KMS-11 (cell line): ENCODE measurements at regions not wholly inside any gene's neighbourhood (a gene's known extent, or its start where the extent isn't known, plus 50 kb on each side); places are given as distances from the start of the nearest gene placed in this dataset.

Experiments used
- H2AFZ ChIP-seq: fragments of 200-600 bp; sonication (generic); 2 replicates; pipeline ENCODE4 v1.6.1; 2016; ENCODE audit warnings: antibody characterized with exemption, mixed run types, low read depth
- H3K27ac ChIP-seq: fragments of 200-600 bp; sonication (generic); 2 replicates; pipeline ENCODE4 v1.6.1; 2016; ENCODE audit warnings: mild to moderate bottlenecking, mixed run types
- H3K27me3 ChIP-seq: fragments of 200-600 bp; sonication (generic); 2 replicates; pipeline ENCODE4 v1.6.1; 2017; ENCODE audit warnings: mild to moderate bottlenecking, low read depth, mixed run types, moderate library complexity; ENCODE audit not compliant: insufficient read depth
- H3K36me3 ChIP-seq: fragments of 200-600 bp; sonication (generic); 2 replicates; pipeline ENCODE4 v1.6.1; 2017; ENCODE audit warnings: mild to moderate bottlenecking, mixed run types; ENCODE audit not compliant: insufficient read depth
- H3K4me1 ChIP-seq: fragments of 200-600 bp; sonication (generic); 2 replicates; pipeline ENCODE4 v1.6.1; 2016; ENCODE audit warnings: mild to moderate bottlenecking, low read depth, mixed run types; ENCODE audit not compliant: poor library complexity, severe bottlenecking
- H3K4me2 ChIP-seq: fragments of 200-600 bp; sonication (generic); 2 replicates; pipeline ENCODE4 v1.7.0; 2016; ENCODE audit warnings: mild to moderate bottlenecking, mixed run types
- H3K4me3 ChIP-seq: fragments of 200-600 bp; sonication (generic); IDR thresholded peaks from 2 replicates; pipeline ENCODE4 v1.6.1; 2017; ENCODE audit warnings: low read depth, low read length, mixed read lengths; ENCODE audit not compliant: insufficient read depth
- H3K79me2 ChIP-seq: fragments of 200-600 bp; sonication (generic); 2 replicates; pipeline ENCODE4 v1.6.1; 2016; ENCODE audit warnings: low read depth, mixed run types; ENCODE audit not compliant: insufficient read depth
- H3K9ac ChIP-seq: fragments of 200-600 bp; sonication (generic); 2 replicates; pipeline ENCODE4 v1.6.1; 2016; ENCODE audit warnings: mild to moderate bottlenecking, mixed run types
- H4K20me1 ChIP-seq: fragments of 200-600 bp; sonication (generic); 2 replicates; pipeline ENCODE4 v1.6.1; 2016; ENCODE audit warnings: mild to moderate bottlenecking, mixed run types; ENCODE audit not compliant: insufficient read depth
- TF ChIP-seq, protein P1 (sequence below): fragments of 200-600 bp; sonication (generic); conservative IDR thresholded peaks from 2 replicates; pipeline ENCODE4 v1.6.1; 2017; ENCODE audit warnings: low read depth, mild to moderate bottlenecking, antibody characterized with exemption, low read length, moderate library complexity, mixed read lengths

DNA sequence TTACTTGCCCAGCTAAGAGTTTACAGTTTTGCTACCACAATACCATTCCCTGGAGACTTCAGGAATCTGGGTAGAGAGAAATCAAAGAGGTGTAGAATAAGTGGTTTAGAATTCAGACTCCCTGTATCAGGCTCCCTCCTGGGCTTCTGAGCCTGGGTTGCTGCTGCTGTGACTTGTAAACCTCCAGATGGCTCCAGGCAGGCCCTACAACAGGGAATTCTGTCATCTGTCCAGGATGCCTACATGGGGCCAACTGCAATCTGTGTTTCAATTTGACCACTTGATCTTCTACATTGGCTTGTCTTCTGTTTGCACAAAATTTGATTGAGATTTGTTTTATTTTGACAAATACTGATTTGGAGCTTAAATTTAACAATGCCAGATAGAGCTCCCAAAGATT lies 183.9 kb downstream of the RAD51AP2 start:
- no peaks in the 10 kb centered on the region for H3K4me1 ChIP-seq
- TF ChIP-seq, protein P1, sequence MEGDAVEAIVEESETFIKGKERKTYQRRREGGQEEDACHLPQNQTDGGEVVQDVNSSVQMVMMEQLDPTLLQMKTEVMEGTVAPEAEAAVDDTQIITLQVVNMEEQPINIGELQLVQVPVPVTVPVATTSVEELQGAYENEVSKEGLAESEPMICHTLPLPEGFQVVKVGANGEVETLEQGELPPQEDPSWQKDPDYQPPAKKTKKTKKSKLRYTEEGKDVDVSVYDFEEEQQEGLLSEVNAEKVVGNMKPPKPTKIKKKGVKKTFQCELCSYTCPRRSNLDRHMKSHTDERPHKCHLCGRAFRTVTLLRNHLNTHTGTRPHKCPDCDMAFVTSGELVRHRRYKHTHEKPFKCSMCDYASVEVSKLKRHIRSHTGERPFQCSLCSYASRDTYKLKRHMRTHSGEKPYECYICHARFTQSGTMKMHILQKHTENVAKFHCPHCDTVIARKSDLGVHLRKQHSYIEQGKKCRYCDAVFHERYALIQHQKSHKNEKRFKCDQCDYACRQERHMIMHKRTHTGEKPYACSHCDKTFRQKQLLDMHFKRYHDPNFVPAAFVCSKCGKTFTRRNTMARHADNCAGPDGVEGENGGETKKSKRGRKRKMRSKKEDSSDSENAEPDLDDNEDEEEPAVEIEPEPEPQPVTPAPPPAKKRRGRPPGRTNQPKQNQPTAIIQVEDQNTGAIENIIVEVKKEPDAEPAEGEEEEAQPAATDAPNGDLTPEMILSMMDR: no peak
- H3K79me2 ChIP-seq: no peaks in the 10 kb centered on the region
- no peaks in the 10 kb centered on the region for H3K27me3 ChIP-seq
- H3K9ac ChIP-seq: no peak overlapping the region
- H3K36me3 ChIP-seq: no peaks in the 10 kb centered on the region
- H3K4me2 ChIP-seq: no peak overlapping the region
- no peaks in the 10 kb centered on the region for H4K20me1 ChIP-seq
- no peak overlapping the region for H2AFZ ChIP-seq
- no peak overlapping the region for H3K27ac ChIP-seq
- H3K4me3 ChIP-seq: no peak overlapping the region

DNA sequence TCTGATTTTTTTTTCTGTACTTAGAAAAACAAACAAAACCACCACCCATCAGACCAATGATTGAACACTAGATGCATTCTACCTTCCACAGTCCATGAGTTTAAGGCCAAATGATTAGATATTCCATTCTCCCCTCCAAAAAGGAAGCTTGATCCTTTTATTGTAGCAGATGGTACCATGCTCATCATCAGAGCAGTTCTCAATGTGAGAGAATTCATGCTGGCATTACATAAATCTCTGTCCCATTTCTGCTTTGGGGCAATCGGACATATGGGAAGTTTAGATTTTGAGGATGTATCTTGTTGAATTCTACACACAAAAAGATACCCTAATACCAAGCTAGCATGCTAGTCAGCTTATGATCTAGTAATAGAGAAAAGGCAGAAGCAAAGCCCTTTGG lies 186.6 kb downstream of the RAD51AP2 start:
- Histone ChIP-seq H3K9ac (no peak overlapping the region), H3K4me1 (no peaks in the 10 kb centered on the region), H4K20me1 (no peaks in the 10 kb centered on the region), H3K79me2 (no peaks in the 10 kb centered on the region), H3K27me3 (no peaks in the 10 kb centered on the region), H3K36me3 (no peaks in the 10 kb centered on the region), H2AFZ (no peak overlapping the region), H3K4me3 (no peak overlapping the region), H3K27ac (no peak overlapping the region), H3K4me2 (no peak overlapping the region)
- TF ChIP-seq, protein P1: no peak

DNA sequence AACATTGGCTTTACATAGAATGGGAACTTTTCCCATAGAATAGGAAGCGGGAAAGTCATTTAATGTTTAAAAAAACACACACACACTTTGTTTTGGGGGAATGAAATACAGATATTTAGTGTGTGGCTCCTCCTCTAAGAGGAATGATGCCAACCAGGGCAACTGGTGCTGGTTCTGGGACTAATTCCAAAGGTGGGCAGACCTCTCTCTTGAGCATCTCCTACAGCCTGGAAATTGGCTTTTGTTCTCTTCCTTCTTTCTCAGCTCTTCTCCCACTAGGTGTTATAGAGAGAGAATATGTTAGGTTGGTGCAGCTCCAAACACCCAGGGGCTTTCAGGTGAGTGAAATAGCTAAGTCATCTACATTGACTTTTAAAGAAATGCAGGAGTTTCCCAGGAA lies 190.1 kb downstream of the RAD51AP2 start:
- no peaks in the 10 kb centered on the region for H4K20me1 ChIP-seq
- H3K4me2 ChIP-seq: no peak overlapping the region
- no peaks in the 10 kb centered on the region for H3K4me1 ChIP-seq
- H3K36me3 ChIP-seq: no peaks in the 10 kb centered on the region
- TF ChIP-seq, protein P1: no peak
- H3K79me2 ChIP-seq: no peaks in the 10 kb centered on the region
- H3K4me3 ChIP-seq: no peak overlapping the region
- H3K27ac ChIP-seq: no peak overlapping the region
- H3K27me3 ChIP-seq: no peaks in the 10 kb centered on the region
- no peak overlapping the region for H3K9ac ChIP-seq
- no peak overlapping the region for H2AFZ ChIP-seq

DNA sequence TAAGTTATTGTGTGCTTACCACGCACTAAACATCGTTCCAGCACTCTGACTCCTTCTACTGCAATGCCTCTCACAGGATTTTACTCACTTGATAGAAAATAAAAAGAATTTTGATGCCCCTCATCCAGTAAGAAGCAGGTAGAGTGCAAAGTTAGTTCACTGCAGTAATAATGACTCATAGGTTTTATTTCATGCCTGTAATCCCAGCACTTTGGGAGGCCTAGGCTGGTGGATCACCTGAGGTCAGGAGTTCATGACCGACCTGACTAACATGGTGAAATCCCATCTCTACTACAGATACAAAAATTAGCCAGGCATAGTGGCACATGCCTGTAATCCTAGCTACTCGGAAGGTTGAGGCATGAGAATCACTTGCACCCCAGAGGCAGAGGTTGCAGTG lies 190.6 kb downstream of the RAD51AP2 start:
- no peaks in the 10 kb centered on the region for H3K4me1 ChIP-seq
- H3K79me2 ChIP-seq: no peaks in the 10 kb centered on the region
- H3K27me3 ChIP-seq: no peaks in the 10 kb centered on the region
- no peak overlapping the region for H3K4me2 ChIP-seq
- H4K20me1 ChIP-seq: no peaks in the 10 kb centered on the region
- H3K9ac ChIP-seq: no peak overlapping the region
- H3K36me3 ChIP-seq: no peaks in the 10 kb centered on the region
- H3K27ac ChIP-seq: no peak overlapping the region
- H3K4me3 ChIP-seq: no peak overlapping the region
- H2AFZ ChIP-seq: no peak overlapping the region
- TF ChIP-seq, protein P1: no peak

DNA sequence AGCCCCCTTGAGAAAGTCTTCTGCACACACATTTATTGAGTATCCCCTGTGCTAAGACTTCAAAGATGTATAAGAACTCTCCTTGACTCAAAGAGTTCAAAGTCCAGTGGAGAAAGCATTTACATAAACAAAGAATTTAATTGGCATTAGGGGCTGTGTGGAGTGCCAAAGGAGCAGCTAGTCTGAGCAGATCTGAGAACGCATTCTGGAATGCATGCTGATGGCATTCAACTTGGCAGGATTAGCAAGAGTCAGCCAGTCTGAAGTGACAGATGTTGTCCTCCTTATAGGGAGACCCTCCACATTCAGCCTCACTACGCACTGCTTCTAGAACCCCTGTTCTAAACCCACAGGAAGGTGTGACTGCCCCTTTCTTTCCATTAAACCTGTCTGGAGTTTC lies 191.5 kb downstream of the RAD51AP2 start:
- Histone ChIP-seq H2AFZ (no peak overlapping the region), H3K4me1 (no peaks in the 10 kb centered on the region)

More for the DNA sequence above, 191.5 kb downstream of the RAD51AP2 start:
- no peak overlapping the region for H3K9ac ChIP-seq
- no peak overlapping the region for H3K4me2 ChIP-seq
- H3K27me3 ChIP-seq: no peaks in the 10 kb centered on the region
- no peaks in the 10 kb centered on the region for H4K20me1 ChIP-seq
- no peaks in the 10 kb centered on the region for H3K79me2 ChIP-seq
- H3K36me3 ChIP-seq: no peaks in the 10 kb centered on the region
- TF ChIP-seq, protein P1: no peak
- no peak overlapping the region for H3K4me3 ChIP-seq
- no peak overlapping the region for H3K27ac ChIP-seq
